ENCODE measurements at regions not wholly inside any gene's neighbourhood (a gene's known extent, or its start where the extent isn't known, plus 50 kb on each side); places are given as distances from the start of the nearest gene placed in this dataset.

GRCh38 chr2:209049608-209050007 is 374.2 kb upstream of the MAP2 start:
- TF ChIP-seq CTCF (conservative IDR thresholded peaks at IDR 0.05; ENCODE audit: low read length) (no peak), EZH2phosphoT487 (IDR thresholded peaks at IDR 0.05; ENCODE audit: borderline replicate concordance) (no peak)

Data from Loucy (cell line).